Psoas muscle (tissue), 7 donors: ENCODE measurements at regions not wholly inside any gene's neighbourhood (a gene's known extent, or its start where the extent isn't known, plus 50 kb on each side); places are given as distances from the start of the nearest gene placed in this dataset.

Experiments used
- ATAC-seq, 4 donors: fragments of 200-7000 bp; cut with Tn5 transposase; one replicate each; pipeline ENCODE4 v1.9.1; 2020; ENCODE audit warnings: moderate library complexity in 3 of 4, mild to moderate bottlenecking in 2 of 4
- DNase-seq, 2 donors: peaks; one replicate each; pipeline ENCODE4 v3.0.0-alpha.2; 2020
- H3K27ac ChIP-seq: fragments of 200-600 bp; one replicate; pipeline ENCODE4 v1.8.0; 2022
- H3K27me3 ChIP-seq, 3 donors: fragments of 200-600 bp in 1 of 3; one replicate each; pipeline versions ENCODE4 v1.6.1 to v1.8.0; 2013 to 2022; ENCODE audit warnings: low read length in 2 of 3, mild to moderate bottlenecking in 2 of 3, moderate library complexity in 1 of 3; ENCODE audit not compliant: insufficient read depth in 3 of 3
- H3K36me3 ChIP-seq, 2 donors: fragments of 200-600 bp in 1 of 2; one replicate each; pipeline versions ENCODE4 v1.6.1 to v1.8.0; 2013 to 2022; ENCODE audit warnings: low read depth in 1 of 2, mild to moderate bottlenecking in 1 of 2, moderate library complexity in 1 of 2; ENCODE audit not compliant: insufficient read depth in 1 of 2
- H3K4me1 ChIP-seq: fragments of 200-600 bp; one replicate; pipeline ENCODE4 v1.8.0; 2022
- H3K4me3 ChIP-seq: fragments of 200-600 bp; one replicate; pipeline ENCODE4 v1.8.0; 2022; ENCODE audit warnings: mild to moderate bottlenecking
- H3K9me3 ChIP-seq: fragments of 200-600 bp; one replicate; pipeline ENCODE4 v1.8.0; 2022
- CTCF ChIP-seq: fragments of 200-600 bp; IDR thresholded peaks from one replicate; pipeline ENCODE4 v1.8.0; 2022; ENCODE audit warnings: antibody characterized with exemption
- WGBS, 3 donors: extraction: QIAGEN DNeasy Blood & Tissue Kit; methylation state at CpG; one replicate each; pipeline versions ENCODE4 v1.1.6 to v1.1.7; 2013; 5-methylcytosine and 5-hydroxymethylcytosine counted together
- intact Hi-C, 2 donors: fragments of 100-400 bp; cut with DNase I; formaldehyde crosslinking; loops; one replicate each; pipeline versions ENCODE4 v1.11.0 to v1.14.2; 2022
- donor health status: healthy with polysubstance abuse.
- donor health status: DM: no; HTN: no; CAD: no; lungs with moderate emphysema.
- donor health status: Bipolar disorder and iron deficiency.
- donor health status: healthy.
- donor health status: DM: yes; HTN: yes; CAD: no.
- donor health status: DM: no; HTN: no; CAD: no.
- donor health status: DM: yes; HTN: yes; CAD: no.

GRCh38 chr6:104621396-104621795 lies 238.3 kb downstream of the HACE1 start:
- no peak for ATAC-seq
- intact Hi-C loops: no loop called here
- H3K9me3 ChIP-seq: no peaks in the 10 kb centered on the region
- TF ChIP-seq CTCF: no peak
- no peaks in the 10 kb centered on the region for H3K36me3 ChIP-seq
- H3K27me3 ChIP-seq: no peaks in the 10 kb centered on the region
- H3K4me3 ChIP-seq: no peak overlapping the region
- WGBS, 3 donors: 80 to 85% (median 82%) methylated on average over 2 of the region's 2 CpGs
- no peak for DNase-seq
- H3K4me1 ChIP-seq: no peaks in the 10 kb centered on the region
- no peak overlapping the region for H3K27ac ChIP-seq

- Histone ChIP-seq H3K4me1 (no peaks in the 10 kb centered on the region), H3K9me3 (no peaks in the 10 kb centered on the region), H3K27ac (no peak overlapping the region), H3K4me3 (no peak overlapping the region), H3K36me3 (no peaks in the 10 kb centered on the region), H3K27me3 (no peaks in the 10 kb centered on the region)
- intact Hi-C loops: no loop called here
- 65 to 70% (median 65%) methylated on average over 4 of the region's 4 CpGs for WGBS, 3 donors
- TF ChIP-seq CTCF: no peak
- no peak for ATAC-seq
- no peak for DNase-seq
These were observed 242.1 kb downstream of the HACE1 start for GRCh38 chr6:104617591-104617990.

DNA sequence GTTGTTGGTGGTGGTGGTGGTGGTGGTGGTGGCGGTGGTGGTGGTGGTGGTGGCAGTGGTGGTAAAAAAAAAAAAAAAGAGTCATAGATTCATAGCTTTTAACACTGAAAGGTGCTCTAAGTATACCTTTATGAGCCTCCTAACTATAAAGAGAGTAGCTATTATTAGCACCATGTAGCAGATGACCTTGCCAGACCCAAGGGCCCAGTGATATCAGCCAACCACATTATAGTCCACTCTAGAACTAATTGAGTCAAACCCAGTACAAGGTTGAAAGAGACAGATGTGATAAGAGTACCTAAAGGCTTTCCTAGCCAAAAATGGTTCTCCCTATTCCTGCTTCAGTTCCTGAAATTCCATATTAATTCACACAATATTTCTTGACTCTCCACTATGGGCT lies 245.3 kb downstream of the HACE1 start:
- Histone ChIP-seq H3K4me1 (no peaks in the 10 kb centered on the region), H3K4me3 (no peak overlapping the region), H3K9me3 (no peaks in the 10 kb centered on the region), H3K36me3 (no peaks in the 10 kb centered on the region), H3K27me3 (no peaks in the 10 kb centered on the region), H3K27ac (no peak overlapping the region)
- 95 to 100% (median 100%) methylated on average over 1 of the region's 1 CpG for WGBS, 3 donors
- no peak for TF ChIP-seq CTCF
- intact Hi-C loops: no loop called here
- no peak for DNase-seq
- no peak for ATAC-seq

DNA sequence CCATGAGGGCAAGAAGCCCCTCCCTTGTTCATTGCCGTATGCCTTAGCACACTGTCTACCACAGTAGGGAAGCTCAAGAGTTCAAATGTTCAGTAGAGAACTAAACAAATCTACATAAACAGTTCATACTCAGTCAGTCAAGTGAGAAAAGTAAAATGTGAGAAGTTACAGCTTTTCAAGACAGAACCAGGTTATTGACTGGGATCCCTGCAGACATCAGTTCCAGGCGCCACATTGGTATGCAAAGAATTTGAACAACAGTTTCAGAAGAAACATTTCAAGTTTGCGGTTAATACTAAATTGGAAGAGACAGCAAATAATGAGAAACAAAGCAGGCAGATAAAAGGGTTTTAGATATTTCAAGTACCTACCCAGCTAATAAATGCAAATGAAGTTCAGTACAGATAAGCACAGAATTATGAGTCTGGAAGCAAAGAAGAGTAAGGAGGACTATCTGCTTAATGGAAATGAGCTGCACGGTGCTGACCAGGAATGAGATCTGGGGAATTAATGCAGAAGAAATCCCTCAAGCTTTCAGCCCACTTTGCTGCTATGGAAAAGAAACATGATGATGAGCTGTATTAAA lies 246.2 kb downstream of the HACE1 start:
- Histone ChIP-seq H3K27me3 (no peaks in the 10 kb centered on the region), H3K36me3 (no peaks in the 10 kb centered on the region), H3K9me3 (no peaks in the 10 kb centered on the region), H3K4me1 (no peaks in the 10 kb centered on the region), H3K4me3 (no peak overlapping the region), H3K27ac (no peak overlapping the region)
- intact Hi-C loops: no loop called here
- no peak for ATAC-seq
- TF ChIP-seq CTCF: no peak
- no peak for DNase-seq
- WGBS, 3 donors: 56 to 59% (median 57%) methylated on average over 4 of the region's 4 CpGs

- 90 to 100% (median 94%) methylated on average over 1 of the region's 1 CpG for WGBS, 3 donors
- DNase-seq (no peak), ATAC-seq (no peak)
- Histone ChIP-seq H3K9me3 (no peaks in the 10 kb centered on the region), H3K4me1 (no peaks in the 10 kb centered on the region), H3K36me3 (no peaks in the 10 kb centered on the region), H3K27me3 (no peaks in the 10 kb centered on the region), H3K4me3 (no peak overlapping the region), H3K27ac (no peak overlapping the region)
- intact Hi-C loops: no loop called here
- TF ChIP-seq CTCF: no peak
These were observed 247.2 kb downstream of the HACE1 start for GRCh38 chr6:104612541-104612940.
